Astrocyte (in vitro differentiated cells and primary cell): ENCODE measurements at regions not wholly inside any gene's neighbourhood (a gene's known extent, or its start where the extent isn't known, plus 50 kb on each side); places are given as distances from the start of the nearest gene placed in this dataset.

Source experiments
- EZH2 ChIP-seq: IDR thresholded peaks from 2 replicates; pipeline ENCODE4 v1.6.1; 2012; ENCODE audit warnings: mild to moderate bottlenecking, low read length, inconsistent platforms; ENCODE audit not compliant: insufficient read depth
- TF ChIP-seq, protein P1 (sequence below): IDR thresholded peaks from 2 replicates; pipeline ENCODE4 v1.5.1; 2011; ENCODE audit warnings: low read depth, mild to moderate bottlenecking, inconsistent platforms, low read length, moderate library complexity; ENCODE audit not compliant: insufficient read depth

DNA sequence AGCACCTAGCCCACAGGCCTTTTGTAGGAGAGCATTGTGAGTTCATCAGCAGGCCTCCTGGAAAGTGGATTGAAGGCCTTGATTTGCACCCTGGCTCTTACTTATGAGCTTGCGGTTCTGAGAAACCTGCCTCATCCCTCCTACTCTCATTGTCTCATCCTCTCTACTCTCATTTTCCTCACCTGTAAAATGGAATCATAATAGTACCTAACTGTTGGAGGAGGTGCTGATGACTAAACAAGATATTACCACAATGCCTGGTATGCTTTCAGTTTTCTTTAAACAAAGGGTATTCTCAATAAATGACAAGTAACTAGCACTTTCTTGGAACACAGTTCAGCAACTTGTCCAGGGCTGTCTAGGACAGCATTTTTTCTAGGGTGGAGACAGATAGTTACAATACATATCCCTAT, 243.1 kb upstream of the MAF start:
- TF ChIP-seq, protein P1, sequence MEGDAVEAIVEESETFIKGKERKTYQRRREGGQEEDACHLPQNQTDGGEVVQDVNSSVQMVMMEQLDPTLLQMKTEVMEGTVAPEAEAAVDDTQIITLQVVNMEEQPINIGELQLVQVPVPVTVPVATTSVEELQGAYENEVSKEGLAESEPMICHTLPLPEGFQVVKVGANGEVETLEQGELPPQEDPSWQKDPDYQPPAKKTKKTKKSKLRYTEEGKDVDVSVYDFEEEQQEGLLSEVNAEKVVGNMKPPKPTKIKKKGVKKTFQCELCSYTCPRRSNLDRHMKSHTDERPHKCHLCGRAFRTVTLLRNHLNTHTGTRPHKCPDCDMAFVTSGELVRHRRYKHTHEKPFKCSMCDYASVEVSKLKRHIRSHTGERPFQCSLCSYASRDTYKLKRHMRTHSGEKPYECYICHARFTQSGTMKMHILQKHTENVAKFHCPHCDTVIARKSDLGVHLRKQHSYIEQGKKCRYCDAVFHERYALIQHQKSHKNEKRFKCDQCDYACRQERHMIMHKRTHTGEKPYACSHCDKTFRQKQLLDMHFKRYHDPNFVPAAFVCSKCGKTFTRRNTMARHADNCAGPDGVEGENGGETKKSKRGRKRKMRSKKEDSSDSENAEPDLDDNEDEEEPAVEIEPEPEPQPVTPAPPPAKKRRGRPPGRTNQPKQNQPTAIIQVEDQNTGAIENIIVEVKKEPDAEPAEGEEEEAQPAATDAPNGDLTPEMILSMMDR: no peak
- TF ChIP-seq EZH2: no peak
